ENCODE measurements at regions not wholly inside any gene's neighbourhood (a gene's known extent, or its start where the extent isn't known, plus 50 kb on each side); places are given as distances from the start of the nearest gene placed in this dataset.

- ChIA-PET POLR2A (no interaction called here), SMC1A (ENCODE audit: uncharacterized antibody, unreplicated experiment) (no interaction called here), RAD21 (ENCODE audit: unreplicated experiment) (no interaction called here), CTCF (no interaction called here)
- DNase-seq (ENCODE audit: low read depth, low spot score) (no peak), ATAC-seq (no peak), FAIRE-seq (no peak)
- no peaks in the 10 kb centered on the region for H3K27me3 ChIP-seq (replicated peaks in 1 of 2; ENCODE audit: control insufficient read depth in 2 of 2, insufficient read depth in 2 of 2, low read length in 1 of 2)
- in situ Hi-C loops (cut with MboI): no loop called here
- no peak for TF ChIP-seq ZNF384 (IDR thresholded peaks at IDR 0.05; ENCODE audit: borderline replicate concordance, low read depth, low read length)
- no peak for TF ChIP-seq MEF2B (IDR thresholded peaks at IDR 0.05; ENCODE audit: partially characterized antibody, poor library complexity, severe bottlenecking)
- TF ChIP-seq SMAD5 (IDR thresholded peaks at IDR 0.05; ENCODE audit: low read depth): no peak
- no peak for TF ChIP-seq BMI1 (IDR thresholded peaks at IDR 0.05; ENCODE audit: borderline replicate concordance)
- no peaks in the 10 kb centered on the region for H3K79me2 ChIP-seq (ENCODE audit: control insufficient read depth, insufficient read depth, low read length)
- no peak overlapping the region for H3K4me3 ChIP-seq
- WGBS (ENCODE audit: insufficient coverage, insufficient replicate concordance, low lambda C conversion rate, missing lambda C conversion rate): 68% methylated on average over 8 of the region's 8 CpGs
- H3K36me3 ChIP-seq (ENCODE audit: control insufficient read depth in 2 of 2, insufficient read depth in 2 of 2, low read length in 1 of 2): no peaks in the 10 kb centered on the region
- H2AFZ ChIP-seq (ENCODE audit: control insufficient read depth, low read depth, low read length): no peak overlapping the region
- H3K4me2 ChIP-seq (ENCODE audit: control insufficient read depth, insufficient read depth): no peak overlapping the region
- H4K20me1 ChIP-seq (ENCODE audit: control insufficient read depth, insufficient read depth): no peaks in the 10 kb centered on the region
- peaks cover 6% of the 10 kb centered on the region; the same call in 2 of the 3 replicates for H3K9me3 ChIP-seq (replicated peaks; ENCODE audit: control insufficient read depth, insufficient read depth, low read length)
- H3K27ac ChIP-seq (ENCODE audit: control insufficient read depth, insufficient read depth): no peak overlapping the region
- no peak overlapping the region for H3K9ac ChIP-seq (ENCODE audit: control insufficient read depth, insufficient read depth, low read length)
- peaks cover 7% of the 10 kb centered on the region; the same call in 1 of the 2 replicates for H3K4me1 ChIP-seq (ENCODE audit: control insufficient read depth, insufficient read depth, low read length)
- BruUV-seq (replicated peaks): no TSS peak
- intact Hi-C loops (cut with micrococcal nuclease; ENCODE audit: unreplicated experiment): no loop called here
These were observed 156.1 kb upstream of the ERCC6L2 start for GRCh38 chr9:95719354-95719753.

GRCh38 chr9:95718263-95718662 lies 157.2 kb upstream of the ERCC6L2 start:
- Histone ChIP-seq H2AFZ (ENCODE audit: control insufficient read depth, low read depth, low read length) (no peak overlapping the region), H3K4me3 (no peak overlapping the region), H3K4me2 (ENCODE audit: control insufficient read depth, insufficient read depth) (no peak overlapping the region), H4K20me1 (ENCODE audit: control insufficient read depth, insufficient read depth) (no peaks in the 10 kb centered on the region), H3K9ac (ENCODE audit: control insufficient read depth, insufficient read depth, low read length) (no peak overlapping the region), H3K79me2 (ENCODE audit: control insufficient read depth, insufficient read depth, low read length) (no peaks in the 10 kb centered on the region), H3K27me3 (replicated peaks in 1 of 2; ENCODE audit: control insufficient read depth in 2 of 2, insufficient read depth in 2 of 2, low read length in 1 of 2) (no peaks in the 10 kb centered on the region), H3K4me1 (ENCODE audit: control insufficient read depth, insufficient read depth, low read length) (no peaks in the 10 kb centered on the region), H3K9me3 (replicated peaks; ENCODE audit: control insufficient read depth, insufficient read depth, low read length) (peaks cover 6% of the 10 kb centered on the region; the same call in 2 of the 3 replicates), H3K36me3 (ENCODE audit: control insufficient read depth in 2 of 2, insufficient read depth in 2 of 2, low read length in 1 of 2) (no peaks in the 10 kb centered on the region), H3K27ac (ENCODE audit: control insufficient read depth, insufficient read depth) (no peak overlapping the region)
- TF ChIP-seq KLF5 (IDR thresholded peaks at IDR 0.05; ENCODE audit: partially characterized antibody) (no peak), ZBTB11 (CRISPR knock-in tag; IDR thresholded peaks at IDR 0.05) (no peak), IKZF1 (conservative IDR thresholded peaks at IDR 0.05) (no peak), ZNF274 (IDR thresholded peaks at IDR 0.05; ENCODE audit: insufficient read depth, insufficient read length) (no peak), YY1 (IDR thresholded peaks at IDR 0.05; ENCODE audit: low read depth, low read length) (no peak), CBFB (IDR thresholded peaks at IDR 0.05; ENCODE audit: low read depth) (no peak)
- ChIA-PET RAD21 (ENCODE audit: unreplicated experiment) (interaction anchor here (0.5 kb wide), 1 partner anchor 13 kb away, joined by 3 read pairs; no protein-coding TSS in a partner anchor), CTCF (interaction anchor here (1.5 kb wide), 1 partner anchor 9 kb away, joined by 5 read pairs; no protein-coding TSS in a partner anchor), SMC1A (ENCODE audit: uncharacterized antibody, unreplicated experiment) (no interaction called here), POLR2A (no interaction called here)
- no peak for DNase-seq (ENCODE audit: low read depth, low spot score)
- FAIRE-seq: no peak
- intact Hi-C loops (cut with micrococcal nuclease; ENCODE audit: unreplicated experiment) (no loop called here), in situ Hi-C loops (cut with MboI) (no loop called here)
- no peak for ATAC-seq
- no TSS peak for BruUV-seq (replicated peaks)
